CD14-positive monocyte (primary cell): ENCODE measurements at regions not wholly inside any gene's neighbourhood (a gene's known extent, or its start where the extent isn't known, plus 50 kb on each side); places are given as distances from the start of the nearest gene placed in this dataset.

ENCODE experiments used
- DNase-seq, 3 donors: peaks; one replicate each; pipeline ENCODE4 v3.0.0-alpha.2; 2011 to 2022
- H2AFZ ChIP-seq: 2 replicates; pipeline ENCODE4 v1.6.0; 2012; ENCODE audit warnings: mild to moderate bottlenecking, low read depth, low read length, inconsistent platforms; ENCODE audit not compliant: insufficient read depth, poor library complexity, severe bottlenecking
- H3K27ac ChIP-seq, 2 donors: 1 replicate in 1 of 2; 2 replicates in 1 of 2; pipeline ENCODE4 v1.5.1; 2012 to 2013; ENCODE audit warnings: low read length in 2 of 2, control low read depth in 1 of 2, inconsistent platforms in 1 of 2, low read depth in 1 of 2, mild to moderate bottlenecking in 1 of 2
- H3K27me3 ChIP-seq, 2 donors: one replicate each; pipeline versions ENCODE4 v1.6.0 to v1.6.1; 2011 to 2013; ENCODE audit warnings: low read length in 2 of 2; ENCODE audit not compliant: control insufficient read depth in 2 of 2, insufficient read depth in 2 of 2
- H3K36me3 ChIP-seq, 2 donors: replicated peaks in 1 of 2; 1 replicate in 1 of 2; 2 replicates in 1 of 2; pipeline versions ENCODE4 v1.5.1 to v1.6.1; 2012 to 2013; ENCODE audit warnings: low read length in 2 of 2, control low read depth in 1 of 2, inconsistent platforms in 1 of 2, mild to moderate bottlenecking in 1 of 2; ENCODE audit not compliant: insufficient read depth in 2 of 2, control insufficient read depth in 1 of 2
- H3K4me1 ChIP-seq, 2 donors: 1 replicate in 1 of 2; 2 replicates in 1 of 2; pipeline versions ENCODE4 v1.5.1 to v1.6.1; 2012 to 2013; ENCODE audit warnings: low read length in 2 of 2, control low read depth in 1 of 2, inconsistent platforms in 1 of 2, mild to moderate bottlenecking in 1 of 2, moderate library complexity in 1 of 2; ENCODE audit not compliant: insufficient read depth in 2 of 2, control insufficient read depth in 1 of 2
- H3K4me2 ChIP-seq: replicated peaks from 2 replicates; pipeline ENCODE3; 2012; ENCODE audit warnings: low read length, moderate library complexity, mild to moderate bottlenecking; ENCODE audit not compliant: poor library complexity, severe bottlenecking; ENCODE audit errors: extremely low read depth
- H3K4me3 ChIP-seq, 3 experiments: fragments of 200-600 bp in 1 of 3; sonication (generic) in 1 of 3; replicated peaks in 1 of 3; 1 replicate in 2 of 3; 2 replicates in 1 of 3; pipeline ENCODE4 v1.5.1; 2011 to 2013; ENCODE audit warnings: low read length in 3 of 3, mild to moderate bottlenecking in 3 of 3, control low read depth in 2 of 3, low read depth in 2 of 3, inconsistent platforms in 1 of 3, moderate library complexity in 1 of 3
- H3K79me2 ChIP-seq: 2 replicates; pipeline ENCODE4 v1.6.0; 2012; ENCODE audit warnings: mild to moderate bottlenecking, control low read depth, inconsistent platforms, low read length, moderate library complexity; ENCODE audit not compliant: insufficient read depth
- H3K9ac ChIP-seq: 2 replicates; pipeline ENCODE4 v1.6.0; 2017; ENCODE audit warnings: low read length, mild to moderate bottlenecking; ENCODE audit not compliant: insufficient read depth, poor library complexity, severe bottlenecking
- H3K9me3 ChIP-seq, 2 donors: replicated peaks in 1 of 2; 1 replicate in 1 of 2; 2 replicates in 1 of 2; pipeline versions ENCODE4 v1.5.1 to v1.6.1; 2012 to 2013; ENCODE audit warnings: low read length in 2 of 2, control low read depth in 1 of 2; ENCODE audit not compliant: control insufficient read depth in 1 of 2, insufficient read depth in 1 of 2
- H4K20me1 ChIP-seq: 2 replicates; pipeline ENCODE4 v1.6.0; 2012; ENCODE audit warnings: mild to moderate bottlenecking, low read length, control low read depth, moderate library complexity; ENCODE audit not compliant: insufficient read depth
- H3K27ac Mint-ChIP-seq, 7 donors: one replicate each; pipeline ENCODE4 v1.8.0; 2020; ENCODE audit warnings: mild to moderate bottlenecking in 7 of 7, mixed read lengths in 7 of 7, moderate library complexity in 6 of 7, inconsistent platforms in 2 of 7
- H3K27me3 Mint-ChIP-seq, 3 donors: one replicate each; pipeline ENCODE4 v1.8.0; 2021 to 2022; ENCODE audit warnings: low read depth in 3 of 3, mild to moderate bottlenecking in 3 of 3, mixed read lengths in 3 of 3, moderate library complexity in 3 of 3, inconsistent platforms in 1 of 3
- H3K36me3 Mint-ChIP-seq, 2 donors: one replicate each; pipeline ENCODE4 v1.8.0; 2020; ENCODE audit warnings: mixed read lengths in 2 of 2, inconsistent platforms in 1 of 2, mild to moderate bottlenecking in 1 of 2
- H3K4me1 Mint-ChIP-seq: one replicate; pipeline ENCODE4 v1.8.0; 2020; ENCODE audit warnings: mild to moderate bottlenecking, mixed read lengths
- H3K4me3 Mint-ChIP-seq, 2 donors: one replicate each; pipeline ENCODE4 v1.8.0; 2020; ENCODE audit warnings: mild to moderate bottlenecking in 2 of 2, mixed read lengths in 2 of 2, moderate library complexity in 1 of 2
- H3K9me3 Mint-ChIP-seq, 7 donors: one replicate each; pipeline ENCODE4 v1.8.0; 2020 to 2022; ENCODE audit warnings: mixed read lengths in 7 of 7, mild to moderate bottlenecking in 6 of 7, moderate library complexity in 6 of 7, inconsistent platforms in 2 of 7
- WGBS: methylation state at CpG from one replicate; pipeline ENCODE4 v1.1.5; 2013; ENCODE audit warnings: missing lambda C conversion rate; ENCODE audit not compliant: insufficient coverage; 5-methylcytosine and 5-hydroxymethylcytosine counted together
- intact Hi-C, 2 donors: fragments of 100-400 bp; cut with micrococcal nuclease; formaldehyde crosslinking; loops; one replicate each; pipeline versions ENCODE4 v1.15.0 to v1.15.1; 2023
- TF ChIP-seq, protein P1 (sequence below): fragments of 200-600 bp; IDR thresholded peaks from one replicate; pipeline ENCODE4 v1.8.0; 2022; ENCODE audit warnings: antibody characterized with exemption, mild to moderate bottlenecking

DNA sequence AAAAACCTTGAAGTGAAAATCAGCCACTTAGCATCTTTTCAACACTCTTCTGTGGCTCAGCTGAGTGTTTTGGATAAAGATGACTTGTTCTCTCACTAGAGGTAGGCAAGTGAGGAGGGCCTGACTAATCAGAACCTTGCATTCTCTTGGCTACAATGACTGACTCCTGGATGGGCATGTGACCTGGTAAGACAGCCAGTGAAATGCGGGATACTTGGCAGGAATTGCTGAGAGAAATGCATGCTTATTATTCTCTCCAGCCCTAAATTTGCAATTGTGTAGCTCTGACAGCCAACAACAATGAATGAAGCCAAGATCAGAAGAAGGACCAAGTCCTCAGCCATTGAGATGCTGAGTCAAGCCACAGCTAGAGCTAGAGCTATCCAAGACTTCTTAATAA lies 490.5 kb upstream of the ZNF608 start:
- no peak overlapping the region for H3K4me3 Mint-ChIP-seq

GRCh38 chr5:125244531-125244930 lies 498.1 kb upstream of the ZNF608 start:
- Histone ChIP-seq H4K20me1 (no peaks in the 10 kb centered on the region), H3K9ac (no peak overlapping the region), H3K4me1 (no peaks in the 10 kb centered on the region), H3K36me3 (no peaks in the 10 kb centered on the region), H2AFZ (no peak overlapping the region), H3K27me3 (no peaks in the 10 kb centered on the region), H3K4me2 (no peak overlapping the region), H3K4me3 (no peak overlapping the region), H3K27ac (no peak overlapping the region), H3K79me2 (no peaks in the 10 kb centered on the region), H3K9me3 (no peaks in the 10 kb centered on the region)
- no peak overlapping the region for H3K4me3 Mint-ChIP-seq
- no CpG with 5 or more reads among the region's 2 CpGs for WGBS
- no peak overlapping the region for H3K27ac Mint-ChIP-seq
- H3K27me3 Mint-ChIP-seq = peaks cover 0 to 1% (median 0%) of the 10 kb centered on the region in 3 donors
- no peaks in the 10 kb centered on the region for H3K4me1 Mint-ChIP-seq
- H3K36me3 Mint-ChIP-seq = no peaks in the 10 kb centered on the region
- TF ChIP-seq, protein P1, sequence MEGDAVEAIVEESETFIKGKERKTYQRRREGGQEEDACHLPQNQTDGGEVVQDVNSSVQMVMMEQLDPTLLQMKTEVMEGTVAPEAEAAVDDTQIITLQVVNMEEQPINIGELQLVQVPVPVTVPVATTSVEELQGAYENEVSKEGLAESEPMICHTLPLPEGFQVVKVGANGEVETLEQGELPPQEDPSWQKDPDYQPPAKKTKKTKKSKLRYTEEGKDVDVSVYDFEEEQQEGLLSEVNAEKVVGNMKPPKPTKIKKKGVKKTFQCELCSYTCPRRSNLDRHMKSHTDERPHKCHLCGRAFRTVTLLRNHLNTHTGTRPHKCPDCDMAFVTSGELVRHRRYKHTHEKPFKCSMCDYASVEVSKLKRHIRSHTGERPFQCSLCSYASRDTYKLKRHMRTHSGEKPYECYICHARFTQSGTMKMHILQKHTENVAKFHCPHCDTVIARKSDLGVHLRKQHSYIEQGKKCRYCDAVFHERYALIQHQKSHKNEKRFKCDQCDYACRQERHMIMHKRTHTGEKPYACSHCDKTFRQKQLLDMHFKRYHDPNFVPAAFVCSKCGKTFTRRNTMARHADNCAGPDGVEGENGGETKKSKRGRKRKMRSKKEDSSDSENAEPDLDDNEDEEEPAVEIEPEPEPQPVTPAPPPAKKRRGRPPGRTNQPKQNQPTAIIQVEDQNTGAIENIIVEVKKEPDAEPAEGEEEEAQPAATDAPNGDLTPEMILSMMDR = no peak
- intact Hi-C loops = no loop called here
- H3K9me3 Mint-ChIP-seq = peaks cover 0 to 17% (median 7%) of the 10 kb centered on the region in 7 donors
- no peak for DNase-seq

More for the DNA sequence above, 490.5 kb upstream of the ZNF608 start:
- no peak overlapping the region for H3K27ac ChIP-seq
- Mint-ChIP-seq H3K4me1 (no peaks in the 10 kb centered on the region), H3K27me3 (no peaks in the 10 kb centered on the region), H3K9me3 (peaks cover 0 to 5% (median under 1%) of the 10 kb centered on the region in 7 donors), H3K36me3 (no peaks in the 10 kb centered on the region), H3K27ac (no peak overlapping the region)
- 100% methylated on average over 1 of the region's 1 CpG for WGBS
- no peak overlapping the region for H3K9ac ChIP-seq
- H4K20me1 ChIP-seq = no peaks in the 10 kb centered on the region
- peaks cover 0 to 4% of the 10 kb centered on the region in 2 donors for H3K9me3 ChIP-seq
- TF ChIP-seq, protein P1 = no peak
- no peaks in the 10 kb centered on the region for H3K4me1 ChIP-seq
- no peak overlapping the region for H3K4me2 ChIP-seq
- no peaks in the 10 kb centered on the region for H3K27me3 ChIP-seq
- no peaks in the 10 kb centered on the region for H3K36me3 ChIP-seq
- DNase-seq = no peak
- no peak overlapping the region for H2AFZ ChIP-seq
- no peaks in the 10 kb centered on the region for H3K79me2 ChIP-seq
- H3K4me3 ChIP-seq = no peak overlapping the region
- intact Hi-C loops = no loop called here
